ENCODE measurements at regions not wholly inside any gene's neighbourhood (a gene's known extent, or its start where the extent isn't known, plus 50 kb on each side); places are given as distances from the start of the nearest gene placed in this dataset.

DNA sequence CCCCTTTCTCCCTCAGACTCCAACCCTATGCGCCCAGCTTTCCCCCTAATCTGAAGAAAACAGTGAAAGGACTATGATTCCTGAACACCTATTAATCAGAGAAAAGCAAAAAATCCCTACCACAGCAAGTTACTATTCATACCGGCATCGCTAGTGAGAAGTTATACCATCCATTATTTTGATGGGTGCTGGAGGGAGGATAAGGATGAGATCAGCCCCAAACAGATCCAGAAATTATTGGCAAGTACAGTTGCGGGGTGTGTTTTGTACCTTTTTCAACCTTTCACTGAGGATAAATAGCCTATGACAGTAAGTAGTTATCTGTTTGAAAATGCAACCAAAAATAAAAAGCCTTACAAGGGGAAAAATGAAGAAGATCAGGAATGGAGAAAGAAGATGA is 59.9 kb upstream of the ADAMTS9 start:
- TF ChIP-seq, protein P1, sequence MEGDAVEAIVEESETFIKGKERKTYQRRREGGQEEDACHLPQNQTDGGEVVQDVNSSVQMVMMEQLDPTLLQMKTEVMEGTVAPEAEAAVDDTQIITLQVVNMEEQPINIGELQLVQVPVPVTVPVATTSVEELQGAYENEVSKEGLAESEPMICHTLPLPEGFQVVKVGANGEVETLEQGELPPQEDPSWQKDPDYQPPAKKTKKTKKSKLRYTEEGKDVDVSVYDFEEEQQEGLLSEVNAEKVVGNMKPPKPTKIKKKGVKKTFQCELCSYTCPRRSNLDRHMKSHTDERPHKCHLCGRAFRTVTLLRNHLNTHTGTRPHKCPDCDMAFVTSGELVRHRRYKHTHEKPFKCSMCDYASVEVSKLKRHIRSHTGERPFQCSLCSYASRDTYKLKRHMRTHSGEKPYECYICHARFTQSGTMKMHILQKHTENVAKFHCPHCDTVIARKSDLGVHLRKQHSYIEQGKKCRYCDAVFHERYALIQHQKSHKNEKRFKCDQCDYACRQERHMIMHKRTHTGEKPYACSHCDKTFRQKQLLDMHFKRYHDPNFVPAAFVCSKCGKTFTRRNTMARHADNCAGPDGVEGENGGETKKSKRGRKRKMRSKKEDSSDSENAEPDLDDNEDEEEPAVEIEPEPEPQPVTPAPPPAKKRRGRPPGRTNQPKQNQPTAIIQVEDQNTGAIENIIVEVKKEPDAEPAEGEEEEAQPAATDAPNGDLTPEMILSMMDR (IDR thresholded peaks at IDR 0.05; ENCODE audit: low read depth), result no peak

DNA sequence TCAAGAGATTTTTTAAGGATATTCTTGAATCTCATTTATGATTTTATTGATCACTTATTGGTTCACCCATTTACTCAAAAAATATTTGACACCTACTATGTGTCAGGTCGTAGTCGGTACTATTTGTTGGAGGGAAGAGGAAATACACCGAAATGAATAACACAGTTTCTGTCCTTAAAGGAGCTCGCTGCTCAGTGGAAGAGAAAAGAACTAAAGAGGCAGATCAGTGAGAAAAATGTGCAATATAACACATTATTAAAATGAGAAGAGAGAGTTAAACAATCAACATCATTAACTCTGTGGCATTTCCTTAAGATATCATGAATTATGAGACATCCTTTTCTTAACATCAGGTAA is 56.1 kb upstream of the ADAMTS9 start:
- TF ChIP-seq, protein P1 (IDR thresholded peaks at IDR 0.05; ENCODE audit: low read depth), result no peak

DNA sequence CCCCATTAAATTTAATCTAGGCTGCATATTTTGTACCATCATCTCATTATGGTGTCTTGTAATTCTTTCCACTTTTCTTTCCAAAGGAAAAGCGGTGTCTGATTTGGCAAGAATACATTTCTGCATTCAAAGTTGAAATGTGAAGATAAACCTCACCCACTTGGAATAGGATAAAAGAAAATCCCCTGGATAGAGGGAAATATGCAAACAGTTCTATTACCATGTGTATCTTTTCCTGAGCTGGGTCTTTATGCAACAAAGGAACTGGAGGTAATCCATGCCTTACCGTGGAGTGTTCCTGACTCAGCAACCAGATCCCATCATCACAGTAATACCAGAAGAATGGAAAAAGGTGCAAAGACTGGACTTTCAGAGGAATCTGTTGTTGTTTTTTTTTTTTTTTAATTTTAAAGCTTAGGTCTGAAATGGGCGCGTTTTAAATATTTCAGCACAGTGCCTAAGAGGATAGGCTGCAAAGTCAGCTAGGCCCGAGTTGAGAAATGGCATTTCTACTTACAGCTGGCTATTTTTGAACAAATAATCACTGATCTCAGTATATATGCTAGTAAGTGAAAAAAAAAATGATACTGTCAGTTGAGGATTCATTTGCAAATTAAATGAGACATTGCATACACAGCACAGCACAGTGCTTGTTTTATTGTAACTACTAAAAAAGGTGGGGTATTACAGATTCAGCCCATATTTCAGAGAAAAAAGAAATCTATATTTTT is 55.5 kb upstream of the ADAMTS9 start:
- TF ChIP-seq, protein P1 (IDR thresholded peaks at IDR 0.05; ENCODE audit: low read depth), result no peak

DNA sequence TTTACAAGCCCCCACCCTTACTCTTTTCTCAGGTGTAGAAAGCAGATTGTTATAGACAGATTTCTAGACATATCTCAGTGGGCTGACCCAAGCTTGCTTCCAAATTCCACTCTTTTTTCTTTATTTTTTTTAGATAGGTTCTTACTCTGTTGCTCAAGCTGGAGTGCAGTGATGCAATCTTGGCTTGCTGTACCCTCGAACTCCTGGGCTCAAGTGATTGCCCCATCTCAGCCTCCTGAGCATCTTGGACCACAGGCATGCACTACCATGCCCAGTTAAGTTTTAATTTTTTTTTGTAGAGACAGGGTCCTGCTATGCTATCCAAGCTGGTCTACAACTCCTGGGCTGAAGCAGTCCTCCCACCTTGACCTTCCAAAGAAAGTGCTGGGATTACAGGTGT is 53.5 kb upstream of the ADAMTS9 start:
- TF ChIP-seq, protein P1 (IDR thresholded peaks at IDR 0.05; ENCODE audit: low read depth), result no peak

DNA sequence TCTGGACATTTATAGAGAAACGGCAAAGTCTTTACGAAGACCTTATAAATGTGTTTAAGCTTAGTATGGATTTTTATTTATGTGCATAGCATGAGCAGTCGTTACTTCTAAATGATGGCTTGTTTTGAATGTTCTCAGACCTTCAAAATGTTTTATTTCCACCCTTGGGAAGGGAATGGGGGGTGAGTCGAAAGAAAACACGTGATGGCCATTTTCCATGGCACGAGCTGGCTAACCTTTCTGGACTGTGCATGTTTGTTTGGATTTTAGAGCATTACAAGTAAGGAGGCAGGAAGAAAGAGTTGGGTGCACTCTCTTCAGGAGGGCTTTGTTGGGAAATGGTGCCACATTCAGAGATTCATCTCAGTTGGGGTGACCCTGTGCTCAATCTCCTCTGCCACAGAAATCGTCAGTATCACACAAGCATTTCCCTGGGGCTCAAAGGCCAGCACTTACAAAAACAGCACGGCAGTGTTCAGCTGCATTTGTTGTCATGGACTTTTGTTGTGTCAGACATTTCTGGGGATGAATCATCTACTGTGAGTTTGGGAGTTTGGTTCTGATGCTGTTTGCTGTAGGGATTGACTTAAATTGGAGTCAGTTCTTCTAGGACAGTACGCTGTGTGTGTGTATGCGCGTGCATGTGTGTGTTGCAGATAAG is 52.3 kb upstream of the ADAMTS9 start:
- TF ChIP-seq, protein P1 (IDR thresholded peaks at IDR 0.05; ENCODE audit: low read depth), result peak; percentile 16

Data from subcutaneous adipose tissue (tissue), 1 donor.